Mesendoderm (in vitro differentiated cells): ENCODE measurements at regions not wholly inside any gene's neighbourhood (a gene's known extent, or its start where the extent isn't known, plus 50 kb on each side); places are given as distances from the start of the nearest gene placed in this dataset.

Experiments used
- DNase-seq: peaks from one replicate; pipeline ENCODE4 v3.0.0; 2013
- H2AK5ac ChIP-seq: 2 replicates; pipeline ENCODE4 v1.6.1; 2013; ENCODE audit warnings: low read length, inconsistent platforms
- H2BK120ac ChIP-seq: 2 replicates; pipeline ENCODE4 v1.6.1; 2013; ENCODE audit warnings: low read depth, mild to moderate bottlenecking, low read length, moderate library complexity, mixed read lengths
- H2BK15ac ChIP-seq: replicated peaks from 2 replicates; pipeline ENCODE4 v1.6.1; 2013; ENCODE audit warnings: low read depth, mild to moderate bottlenecking, moderate library complexity
- H2BK5ac ChIP-seq: 2 replicates; pipeline ENCODE4 v1.6.1; 2013; ENCODE audit warnings: low read length, inconsistent platforms
- H3K18ac ChIP-seq: 2 replicates; pipeline ENCODE4 v1.6.1; 2013; ENCODE audit warnings: mild to moderate bottlenecking, low read length, mixed read lengths
- H3K23ac ChIP-seq: one replicate; pipeline ENCODE4 v1.6.1; 2013; ENCODE audit warnings: low read length
- H3K27ac ChIP-seq: 2 replicates; pipeline ENCODE4 v1.5.1; 2013; ENCODE audit warnings: low read depth, mild to moderate bottlenecking, inconsistent platforms, low read length, moderate library complexity
- H3K27me3 ChIP-seq: 2 replicates; pipeline ENCODE4 v1.6.1; 2013; ENCODE audit warnings: low read length, control low read depth, mild to moderate bottlenecking, inconsistent platforms; ENCODE audit not compliant: insufficient read depth, poor library complexity
- H3K36me3 ChIP-seq: 2 replicates; pipeline ENCODE4 v1.6.1; 2013; ENCODE audit warnings: low read length, inconsistent platforms; ENCODE audit not compliant: control insufficient read depth, insufficient read depth
- H3K4ac ChIP-seq: one replicate; pipeline ENCODE4 v1.6.1; 2013; ENCODE audit warnings: low read depth, mild to moderate bottlenecking, low read length, moderate library complexity
- H3K4me1 ChIP-seq: 2 replicates; pipeline ENCODE4 v1.6.1; 2013; ENCODE audit warnings: low read depth, low read length, inconsistent platforms; ENCODE audit not compliant: control insufficient read depth
- H3K4me2 ChIP-seq: 2 replicates; pipeline ENCODE4 v1.6.1; 2013; ENCODE audit warnings: low read length
- H3K4me3 ChIP-seq: 2 replicates; pipeline ENCODE4 v1.5.1; 2013; ENCODE audit warnings: mild to moderate bottlenecking, low read length
- H3K56ac ChIP-seq: one replicate; pipeline ENCODE4 v1.6.1; 2013; ENCODE audit warnings: low read length
- H3K79me1 ChIP-seq: 2 replicates; pipeline ENCODE4 v1.6.1; 2013; ENCODE audit warnings: low read length, inconsistent platforms
- H3K79me2 ChIP-seq: 2 replicates; pipeline ENCODE4 v1.6.1; 2013; ENCODE audit warnings: mild to moderate bottlenecking, low read length; ENCODE audit not compliant: control insufficient read depth, insufficient read depth
- H3K9ac ChIP-seq: 2 replicates; pipeline ENCODE4 v1.6.1; 2013; ENCODE audit warnings: low read length, inconsistent platforms
- H4K5ac ChIP-seq: one replicate; pipeline ENCODE4 v1.6.1; 2013; ENCODE audit warnings: low read length
- H4K8ac ChIP-seq: one replicate; pipeline ENCODE4 v1.6.1; 2013; ENCODE audit warnings: low read depth, mild to moderate bottlenecking, control low read depth, low read length, moderate library complexity
- WGBS: extraction: QIAGEN DNeasy Blood & Tissue Kit; methylation state at CpG from one replicate; pipeline ENCODE4 v1.1.7; 2013; ENCODE audit warnings: low lambda C conversion rate, missing lambda C conversion rate; ENCODE audit not compliant: insufficient coverage; ENCODE audit errors: extremely low coverage; 5-methylcytosine and 5-hydroxymethylcytosine counted together

DNA sequence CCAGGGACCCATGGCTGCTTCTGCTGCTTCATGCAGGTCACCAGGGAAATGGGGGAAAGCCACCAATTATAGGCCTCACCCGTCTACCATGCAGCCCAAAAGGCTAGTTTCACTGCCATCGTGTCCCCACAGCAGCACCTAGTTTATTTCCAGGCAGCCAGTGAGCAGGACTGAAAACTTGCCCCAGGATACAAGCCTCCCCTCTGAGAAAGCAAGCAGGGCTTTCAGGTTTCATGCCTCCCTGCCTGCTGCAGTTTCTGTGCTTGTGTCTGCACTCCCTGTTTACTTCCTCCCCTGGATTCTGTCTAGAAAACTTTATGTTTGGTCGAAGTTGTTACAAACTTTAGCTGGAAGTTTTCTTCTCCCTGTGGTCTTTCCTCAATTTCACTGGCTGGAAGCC, 319.1 kb downstream of the ANXA1 start:
- H2BK120ac ChIP-seq = no peak overlapping the region
- H3K4me3 ChIP-seq = no peak overlapping the region
- no peak for DNase-seq
- no peak overlapping the region for H4K5ac ChIP-seq
- H3K18ac ChIP-seq = no peak overlapping the region
- no CpG with 5 or more reads among the region's 3 CpGs for WGBS
- H3K4me2 ChIP-seq = no peak overlapping the region
- no peak overlapping the region for H3K9ac ChIP-seq
- no peaks in the 10 kb centered on the region for H3K4me1 ChIP-seq
- no peaks in the 10 kb centered on the region for H3K79me2 ChIP-seq
- H3K36me3 ChIP-seq = no peaks in the 10 kb centered on the region
- H3K27me3 ChIP-seq = no peaks in the 10 kb centered on the region
- no peaks in the 10 kb centered on the region for H3K79me1 ChIP-seq
- H3K4ac ChIP-seq = no peak overlapping the region
- H3K27ac ChIP-seq = no peak overlapping the region
- no peak overlapping the region for H4K8ac ChIP-seq
- no peak overlapping the region for H3K56ac ChIP-seq
- no peak overlapping the region for H2AK5ac ChIP-seq
- no peak overlapping the region for H3K23ac ChIP-seq
- H2BK5ac ChIP-seq = no peak overlapping the region
- H2BK15ac ChIP-seq = no peak overlapping the region

DNA sequence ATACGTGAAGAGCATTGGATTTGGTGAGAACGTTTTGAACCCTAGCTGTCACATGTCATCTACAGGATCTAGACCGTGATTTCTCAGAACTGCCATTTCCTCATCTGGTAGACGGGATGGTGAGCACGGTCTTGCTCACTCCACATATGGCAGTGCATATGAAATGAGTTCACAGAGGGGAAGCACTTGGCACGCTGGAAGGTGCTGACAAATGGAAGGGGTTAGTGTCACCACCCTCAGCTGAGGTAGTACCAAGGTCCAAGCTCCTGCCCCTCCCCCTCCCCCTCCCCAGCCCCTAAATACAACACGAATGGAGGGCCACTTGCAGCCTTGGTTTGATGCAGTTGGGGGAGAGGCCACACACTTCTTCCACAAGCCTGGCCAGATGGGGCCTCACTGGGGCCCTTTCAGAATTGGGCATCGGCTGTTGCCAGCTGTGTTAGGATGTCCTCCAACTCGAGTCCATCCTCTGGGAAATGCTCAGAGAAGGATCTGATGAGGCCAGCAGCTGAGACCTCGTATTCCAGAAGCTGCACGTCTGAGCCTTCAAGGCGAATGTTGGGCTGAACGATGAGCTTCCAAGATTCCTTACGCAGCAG, 322.4 kb downstream of the ANXA1 start:
- DNase-seq = no peak
- Histone ChIP-seq H3K18ac (no peak overlapping the region), H2AK5ac (no peak overlapping the region), H4K8ac (no peak overlapping the region), H3K79me2 (no peaks in the 10 kb centered on the region), H3K4me3 (no peak overlapping the region), H3K36me3 (no peaks in the 10 kb centered on the region), H2BK5ac (no peak overlapping the region), H2BK120ac (no peak overlapping the region), H2BK15ac (no peak overlapping the region), H3K27ac (no peak overlapping the region), H4K5ac (no peak overlapping the region), H3K27me3 (no peaks in the 10 kb centered on the region), H3K4me2 (no peak overlapping the region), H3K9ac (no peak overlapping the region), H3K56ac (no peak overlapping the region), H3K4ac (no peak overlapping the region), H3K23ac (no peak overlapping the region), H3K79me1 (no peaks in the 10 kb centered on the region), H3K4me1 (no peaks in the 10 kb centered on the region)
- WGBS = 100% methylated on average over 1 of the region's 14 CpGs

DNA sequence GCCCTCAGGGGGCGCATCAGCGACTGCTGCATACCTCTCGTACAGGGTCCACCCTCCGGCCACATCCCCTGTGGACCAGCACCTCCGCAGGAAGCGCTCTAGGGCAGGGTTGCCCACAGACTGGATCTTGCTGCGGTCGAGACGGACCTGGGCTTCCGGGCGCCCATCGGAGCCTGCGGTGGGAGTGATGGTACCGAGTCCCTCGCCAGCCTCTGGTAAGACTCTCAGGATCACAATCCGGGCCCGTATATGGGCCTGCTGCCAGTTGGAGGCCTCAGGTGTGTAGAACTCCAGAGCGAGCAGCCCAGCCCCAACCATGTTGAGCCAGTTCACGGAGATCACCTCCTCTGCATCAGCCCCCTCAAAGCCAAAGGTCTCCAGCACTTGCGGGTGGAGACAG, 323.0 kb downstream of the ANXA1 start:
- no peak overlapping the region for H4K8ac ChIP-seq
- no peak overlapping the region for H2BK120ac ChIP-seq
- no peaks in the 10 kb centered on the region for H3K27me3 ChIP-seq
- H2BK15ac ChIP-seq = no peak overlapping the region
- no CpG with 5 or more reads among the region's 20 CpGs for WGBS
- H3K4me1 ChIP-seq = no peaks in the 10 kb centered on the region
- no peak overlapping the region for H3K4me3 ChIP-seq
- H3K23ac ChIP-seq = no peak overlapping the region
- no peak overlapping the region for H3K18ac ChIP-seq
- H3K79me2 ChIP-seq = no peaks in the 10 kb centered on the region
- H3K9ac ChIP-seq = no peak overlapping the region
- no peak overlapping the region for H2BK5ac ChIP-seq
- H3K56ac ChIP-seq = no peak overlapping the region
- DNase-seq = no peak
- no peak overlapping the region for H3K4ac ChIP-seq
- no peaks in the 10 kb centered on the region for H3K36me3 ChIP-seq
- H4K5ac ChIP-seq = no peak overlapping the region
- no peak overlapping the region for H2AK5ac ChIP-seq
- H3K27ac ChIP-seq = no peak overlapping the region
- H3K4me2 ChIP-seq = no peak overlapping the region
- no peaks in the 10 kb centered on the region for H3K79me1 ChIP-seq

DNA sequence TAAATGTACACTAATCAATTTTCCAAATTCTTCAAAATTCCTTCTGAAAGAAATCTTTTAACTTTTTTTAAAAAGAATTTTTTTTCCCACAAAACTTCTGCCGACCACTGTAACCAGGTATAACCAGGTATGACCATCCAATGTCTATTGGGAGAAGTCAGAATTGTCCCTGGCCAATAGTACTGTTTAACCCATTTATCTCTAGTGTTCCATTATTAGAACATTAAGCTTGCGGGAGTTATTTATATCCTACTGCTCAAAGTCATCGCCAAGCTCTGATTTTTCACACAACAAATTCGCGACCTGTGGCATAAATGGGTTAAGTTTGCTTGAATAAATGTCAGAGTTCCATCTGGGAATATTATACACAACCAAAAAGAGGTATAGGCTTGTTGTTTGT, 343.2 kb downstream of the ANXA1 start:
- no peak overlapping the region for H3K18ac ChIP-seq
- no peaks in the 10 kb centered on the region for H3K79me2 ChIP-seq
- no peaks in the 10 kb centered on the region for H3K27me3 ChIP-seq
- H3K79me1 ChIP-seq = no peaks in the 10 kb centered on the region
- H3K4me2 ChIP-seq = no peak overlapping the region
- no peak overlapping the region for H3K4ac ChIP-seq
- H3K27ac ChIP-seq = no peak overlapping the region
- H3K9ac ChIP-seq = no peak overlapping the region
- H3K4me3 ChIP-seq = no peak overlapping the region
- no peak overlapping the region for H2BK5ac ChIP-seq
- H3K36me3 ChIP-seq = no peaks in the 10 kb centered on the region
- no peaks in the 10 kb centered on the region for H3K4me1 ChIP-seq
- DNase-seq = no peak
- H2BK15ac ChIP-seq = no peak overlapping the region
- H4K8ac ChIP-seq = no peak overlapping the region
- no CpG with 5 or more reads among the region's 5 CpGs for WGBS
- H2BK120ac ChIP-seq = no peak overlapping the region
- H2AK5ac ChIP-seq = no peak overlapping the region
- H4K5ac ChIP-seq = no peak overlapping the region
- H3K23ac ChIP-seq = no peak overlapping the region
- no peak overlapping the region for H3K56ac ChIP-seq

DNA sequence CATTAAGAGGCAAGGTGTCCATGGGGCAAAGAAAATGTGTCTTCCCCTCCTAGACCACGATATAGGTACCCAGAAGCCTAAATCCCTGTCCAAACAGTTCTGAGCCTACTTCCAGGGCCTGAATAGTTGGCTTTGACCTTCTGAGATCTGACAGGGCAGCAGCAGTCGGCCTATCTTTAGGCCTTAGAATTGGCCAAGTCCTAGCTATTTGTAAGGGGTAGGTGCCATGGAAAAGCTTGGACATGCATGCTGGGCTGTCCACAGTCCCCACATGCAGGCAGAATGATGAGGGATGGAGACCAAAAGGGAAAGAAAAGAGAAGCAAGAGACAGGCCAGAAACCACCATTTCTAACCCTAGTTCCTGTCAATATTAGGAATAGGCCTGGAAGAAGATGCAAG, 346.1 kb downstream of the ANXA1 start:
- Histone ChIP-seq H2AK5ac (no peak overlapping the region), H3K56ac (no peak overlapping the region), H3K27ac (no peak overlapping the region), H3K23ac (no peak overlapping the region), H3K9ac (no peak overlapping the region), H3K79me2 (no peaks in the 10 kb centered on the region), H3K79me1 (no peaks in the 10 kb centered on the region), H3K27me3 (no peaks in the 10 kb centered on the region), H3K4me3 (no peak overlapping the region), H2BK5ac (no peak overlapping the region), H2BK120ac (no peak overlapping the region), H3K4me1 (no peaks in the 10 kb centered on the region), H3K36me3 (no peaks in the 10 kb centered on the region), H3K4me2 (no peak overlapping the region), H3K18ac (no peak overlapping the region), H4K5ac (no peak overlapping the region), H2BK15ac (no peak overlapping the region), H4K8ac (no peak overlapping the region), H3K4ac (no peak overlapping the region)
- no CpG with 5 or more reads among the region's 2 CpGs for WGBS
- DNase-seq = no peak

DNA sequence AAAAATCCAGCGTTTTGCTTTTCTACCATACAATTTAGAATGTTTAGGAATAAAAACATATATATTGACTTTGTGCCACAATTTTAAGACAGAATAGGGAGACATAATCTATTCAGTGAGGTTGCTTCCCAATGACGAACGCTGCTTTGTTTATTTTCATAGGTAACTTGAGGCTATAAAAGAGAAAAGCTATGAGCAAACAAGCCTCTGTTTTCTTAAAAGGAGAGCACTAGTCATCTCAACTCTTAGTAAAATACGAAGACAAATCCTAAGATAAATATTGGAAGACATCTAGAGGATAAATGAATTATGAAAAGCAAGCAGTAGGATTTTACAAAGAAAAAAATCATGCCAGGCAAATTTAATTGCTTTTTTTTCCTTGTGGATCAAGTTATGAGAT, 363.6 kb downstream of the ANXA1 start:
- Histone ChIP-seq H4K5ac (no peak overlapping the region), H3K27me3 (no peaks in the 10 kb centered on the region), H3K4me1 (no peaks in the 10 kb centered on the region), H3K4me3 (no peak overlapping the region), H2BK15ac (no peak overlapping the region), H3K4ac (no peak overlapping the region), H2AK5ac (no peak overlapping the region), H3K79me2 (no peaks in the 10 kb centered on the region), H3K27ac (no peak overlapping the region), H2BK5ac (no peak overlapping the region), H3K56ac (no peak overlapping the region), H3K79me1 (no peaks in the 10 kb centered on the region), H2BK120ac (no peak overlapping the region), H4K8ac (no peak overlapping the region), H3K18ac (no peak overlapping the region), H3K23ac (no peak overlapping the region), H3K36me3 (no peaks in the 10 kb centered on the region), H3K9ac (no peak overlapping the region), H3K4me2 (no peak overlapping the region)
- no CpG with 5 or more reads among the region's 4 CpGs for WGBS
- no peak for DNase-seq
